T-cell (primary cell): ENCODE measurements at regions not wholly inside any gene's neighbourhood (a gene's known extent, or its start where the extent isn't known, plus 50 kb on each side); places are given as distances from the start of the nearest gene placed in this dataset.
A peak's percentile ranks its signal among the peaks of the same experiment; 100 is the strongest.

Experiments
- ATAC-seq, 4 experiments: fragments of 200-7000 bp in 3 of 4; fragments of 150-1000 bp in 1 of 4; cut with Tn5 transposase; replicated peaks in 1 of 4; 1 replicate in 3 of 4; 2 replicates in 1 of 4; pipeline ENCODE4 v1.10.0; 2021; ENCODE audit warnings: moderate library complexity in 3 of 4, mild to moderate bottlenecking in 2 of 4, moderate number of reproducible peaks in 1 of 4
- CTCF ChIA-PET, 2 donors: fragments of 300-600 bp; sonication (Branson Sonifier 250); formaldehyde crosslinking; loops; one replicate each; lab custom pipeline; 2022; ENCODE audit warnings: antibody characterized with exemption in 2 of 2; lab: Charles Lee
- POLR2A ChIA-PET, 2 donors: fragments of 300-600 bp; sonication (Branson Sonifier 250); formaldehyde crosslinking; loops; one replicate each; lab custom pipeline; 2022; ENCODE audit warnings: antibody characterized with exemption in 2 of 2; lab: Charles Lee
- DNase-seq, 35 experiments: peaks; one replicate each; pipeline versions ENCODE4 v3.0.0 to v3.0.0-alpha.2; 2013 to 2023
- H3K27ac ChIP-seq: one replicate; pipeline ENCODE4 v1.5.1; 2013; ENCODE audit warnings: low read length
- H3K27me3 ChIP-seq, 2 experiments: replicated peaks in 1 of 2; 1 replicate in 1 of 2; 2 replicates in 1 of 2; pipeline versions ENCODE4 v1.6.1 to v1.7.0; 2013; ENCODE audit warnings: low read length in 1 of 2, mixed read lengths in 1 of 2; ENCODE audit not compliant: control insufficient read depth in 2 of 2, insufficient read depth in 2 of 2; ENCODE audit errors: extremely low read depth in 1 of 2
- H3K36me3 ChIP-seq, 2 donors: 1 replicate in 1 of 2; 2 replicates in 1 of 2; pipeline versions ENCODE4 v1.6.1 to v1.7.0; 2013; ENCODE audit warnings: low read length in 1 of 2; ENCODE audit not compliant: control insufficient read depth in 2 of 2, insufficient read depth in 1 of 2; ENCODE audit errors: extremely low read depth in 1 of 2
- H3K4me1 ChIP-seq, 2 experiments: 1 replicate in 1 of 2; 2 replicates in 1 of 2; pipeline versions ENCODE4 v1.6.1 to v1.7.0; 2013; ENCODE audit warnings: low read length in 2 of 2, mixed read lengths in 1 of 2; ENCODE audit not compliant: insufficient read depth in 2 of 2, control insufficient read depth in 1 of 2; ENCODE audit errors: extremely low read depth in 1 of 2
- H3K4me3 ChIP-seq, 2 donors: 1 replicate in 1 of 2; 2 replicates in 1 of 2; pipeline versions ENCODE4 v1.5.1 to v1.7.0; 2013; ENCODE audit warnings: mild to moderate bottlenecking in 2 of 2, low read length in 1 of 2, moderate library complexity in 1 of 2; ENCODE audit not compliant: control insufficient read depth in 1 of 2; ENCODE audit errors: extremely low read depth in 1 of 2
- H3K9me3 ChIP-seq: 2 replicates; pipeline ENCODE4 v1.7.0; 2013
- H3K27ac Mint-ChIP-seq, 2 donors: one replicate each; pipeline ENCODE4 v1.8.0; 2020 to 2021; ENCODE audit warnings: mild to moderate bottlenecking in 2 of 2, mixed read lengths in 2 of 2
- H3K27me3 Mint-ChIP-seq, 2 donors: one replicate each; pipeline ENCODE4 v1.8.0; 2021 to 2022; ENCODE audit warnings: mixed read lengths in 2 of 2
- H3K36me3 Mint-ChIP-seq: one replicate; pipeline ENCODE4 v1.8.0; 2021; ENCODE audit warnings: mixed read lengths
- H3K4me1 Mint-ChIP-seq, 3 donors: one replicate each; pipeline ENCODE4 v1.8.0; 2020 to 2022; ENCODE audit warnings: mixed read lengths in 3 of 3, mild to moderate bottlenecking in 1 of 3
- H3K4me3 Mint-ChIP-seq, 3 donors: one replicate each; pipeline ENCODE4 v1.8.0; 2020 to 2022; ENCODE audit warnings: mild to moderate bottlenecking in 3 of 3, mixed read lengths in 3 of 3, moderate library complexity in 3 of 3
- H3K9me3 Mint-ChIP-seq, 3 donors: one replicate each; pipeline ENCODE4 v1.8.0; 2020 to 2022; ENCODE audit warnings: mixed read lengths in 3 of 3
- WGBS: methylation state at CpG from one replicate; pipeline ENCODE4 v1.1.5; 2013; ENCODE audit warnings: missing lambda C conversion rate; ENCODE audit not compliant: insufficient coverage; 5-methylcytosine and 5-hydroxymethylcytosine counted together

- Histone ChIP-seq H3K27ac (no peak overlapping the region), H3K27me3 (no peaks in the 10 kb centered on the region), H3K4me3 (no peak overlapping the region), H3K36me3 (no peaks in the 10 kb centered on the region), H3K4me1 (no peaks in the 10 kb centered on the region), H3K9me3 (no peaks in the 10 kb centered on the region)
- ATAC-seq (no peak), DNase-seq (no peak)
- ChIA-PET POLR2A (no interaction called here), CTCF (no interaction called here)
- 100% methylated on average over 1 of the region's 6 CpGs for WGBS
- Mint-ChIP-seq H3K4me3 (no peak overlapping the region), H3K9me3 (no peaks in the 10 kb centered on the region), H3K36me3 (no peaks in the 10 kb centered on the region), H3K27me3 (no peaks in the 10 kb centered on the region), H3K4me1 (peaks cover 5 to 7% (median 5%) of the 10 kb centered on the region in 3 donors), H3K27ac (no peak overlapping the region)
These were observed 105.0 kb downstream of the NFKBIZ start for GRCh38 chr3:101954361-101954760.

GRCh38 chr3:101954936-101955335 lies 105.6 kb downstream of the NFKBIZ start:
- ChIA-PET POLR2A (interaction anchor here in 1 of 2 donors (0.5 kb wide), 1 partner anchor 110 kb away, joined by 9 read pairs; no protein-coding TSS in a partner anchor), CTCF (no interaction called here)
- Mint-ChIP-seq H3K27me3 (no peaks in the 10 kb centered on the region), H3K36me3 (no peaks in the 10 kb centered on the region), H3K4me1 (peaks cover 5 to 7% (median 5%) of the 10 kb centered on the region in 3 donors), H3K4me3 (no peak overlapping the region), H3K27ac (no peak overlapping the region), H3K9me3 (no peaks in the 10 kb centered on the region)
- no CpG with 5 or more reads among the region's 3 CpGs for WGBS
- Histone ChIP-seq H3K9me3 (no peaks in the 10 kb centered on the region), H3K36me3 (no peaks in the 10 kb centered on the region), H3K27me3 (no peaks in the 10 kb centered on the region), H3K4me1 (no peaks in the 10 kb centered on the region), H3K27ac (no peak overlapping the region), H3K4me3 (no peak overlapping the region)
- no peak for DNase-seq
- no peak for ATAC-seq

- no peak for DNase-seq
- Mint-ChIP-seq H3K4me3 (no peak overlapping the region), H3K27me3 (no peaks in the 10 kb centered on the region), H3K27ac (no peak overlapping the region), H3K4me1 (peaks cover 10 to 14% (median 13%) of the 10 kb centered on the region in 3 donors), H3K36me3 (no peaks in the 10 kb centered on the region), H3K9me3 (peaks cover 0 to 3% (median 0%) of the 10 kb centered on the region in 3 donors)
- no CpG with 5 or more reads among the region's 1 CpG for WGBS
- ChIA-PET POLR2A (interaction anchor here (0.6 to 0.7 kb wide), 2 partner anchors 24 to 152 kb away, joined by 3 read pairs; no protein-coding TSS in a partner anchor), CTCF (interaction anchor here in 1 of 2 donors (0.7 kb wide), 1 partner anchor 116 kb away, joined by 5 read pairs; no protein-coding TSS in a partner anchor)
- Histone ChIP-seq H3K27me3 (no peaks in the 10 kb centered on the region), H3K4me3 (no peak overlapping the region), H3K27ac (no peak overlapping the region), H3K36me3 (no peaks in the 10 kb centered on the region), H3K4me1 (no peaks in the 10 kb centered on the region), H3K9me3 (no peaks in the 10 kb centered on the region)
- ATAC-seq = no peak
These were observed 112.7 kb downstream of the NFKBIZ start for GRCh38 chr3:101962055-101962454.

GRCh38 chr3:101963902-101964362 lies 114.6 kb downstream of the NFKBIZ start:
- H3K36me3 Mint-ChIP-seq = no peaks in the 10 kb centered on the region
- Histone ChIP-seq H3K4me3 (no peak overlapping the region), H3K27me3 (no peaks in the 10 kb centered on the region)

GRCh38 chr3:101964861-101965260 lies 115.5 kb downstream of the NFKBIZ start:
- CTCF ChIA-PET = no interaction called here
- Mint-ChIP-seq H3K36me3 (no peaks in the 10 kb centered on the region), H3K27ac (no peak overlapping the region), H3K9me3 (peaks cover 2 to 9% (median 2%) of the 10 kb centered on the region in 3 donors), H3K4me1 (peaks cover 10 to 14% (median 13%) of the 10 kb centered on the region in 3 donors), H3K27me3 (no peaks in the 10 kb centered on the region), H3K4me3 (no peak overlapping the region)
- H3K4me3 ChIP-seq = no peak overlapping the region
- POLR2A ChIA-PET = no interaction called here
- H3K9me3 ChIP-seq = no peaks in the 10 kb centered on the region
- no peak overlapping the region for H3K27ac ChIP-seq
- no peaks in the 10 kb centered on the region for H3K27me3 ChIP-seq
- DNase-seq = no peak
- no peaks in the 10 kb centered on the region for H3K36me3 ChIP-seq
- H3K4me1 ChIP-seq = no peaks in the 10 kb centered on the region
- ATAC-seq = no peak
- WGBS = 90% methylated on average over 3 of the region's 4 CpGs

More at GRCh38 chr3:101963902-101964362, 114.6 kb downstream of the NFKBIZ start:
- H3K27me3 Mint-ChIP-seq = no peaks in the 10 kb centered on the region
- H3K4me1 ChIP-seq = no peaks in the 10 kb centered on the region
- peak in 3 of 4 experiments; percentile 15 to 50 (median 33) for ATAC-seq
- DNase-seq = no peak
- ChIA-PET CTCF (interaction anchor here in 1 of 2 donors (0.8 kb wide), 1 partner anchor 31 kb away, joined by 3 read pairs; no protein-coding TSS in a partner anchor), POLR2A (no interaction called here)
- peaks cover 0 to 9% (median 0%) of the 10 kb centered on the region in 3 donors for H3K9me3 Mint-ChIP-seq
- no peaks in the 10 kb centered on the region for H3K36me3 ChIP-seq
- H3K4me1 Mint-ChIP-seq = peaks cover 10 to 14% (median 13%) of the 10 kb centered on the region in 3 donors
- WGBS = 50% methylated on average over 2 of the region's 3 CpGs
- no peak overlapping the region for H3K27ac ChIP-seq
- no peaks in the 10 kb centered on the region for H3K9me3 ChIP-seq
- H3K4me3 Mint-ChIP-seq = no peak overlapping the region
- H3K27ac Mint-ChIP-seq = peak overlapping the region in 1 of 2 donors; percentile 35

- POLR2A ChIA-PET = interaction anchor here in 1 of 2 donors (0.6 to 0.7 kb wide), 2 partner anchors 29 to 134 kb away, joined by 3 to 5 read pairs; no protein-coding TSS in a partner anchor
- H3K9me3 ChIP-seq = no peaks in the 10 kb centered on the region
- Mint-ChIP-seq H3K4me3 (no peak overlapping the region), H3K36me3 (no peaks in the 10 kb centered on the region), H3K4me1 (peaks cover 10 to 14% (median 13%) of the 10 kb centered on the region in 3 donors), H3K27ac (no peak overlapping the region), H3K27me3 (no peaks in the 10 kb centered on the region), H3K9me3 (peaks cover 4 to 8% (median 6%) of the 10 kb centered on the region in 3 donors)
- ATAC-seq = no peak
- CTCF ChIA-PET = no interaction called here
- WGBS = no CpG with 5 or more reads among the region's 1 CpG
- no peak overlapping the region for H3K27ac ChIP-seq
- H3K4me1 ChIP-seq = no peaks in the 10 kb centered on the region
- H3K36me3 ChIP-seq = no peaks in the 10 kb centered on the region
- peaks cover 0 to 4% of the 10 kb centered on the region in 2 experiments for H3K27me3 ChIP-seq
- H3K4me3 ChIP-seq = no peak overlapping the region
- no peak for DNase-seq
These were observed 116.9 kb downstream of the NFKBIZ start for GRCh38 chr3:101966226-101966625.
